ENCODE measurements at regions not wholly inside any gene's neighbourhood (a gene's known extent, or its start where the extent isn't known, plus 50 kb on each side); places are given as distances from the start of the nearest gene placed in this dataset.

DNA sequence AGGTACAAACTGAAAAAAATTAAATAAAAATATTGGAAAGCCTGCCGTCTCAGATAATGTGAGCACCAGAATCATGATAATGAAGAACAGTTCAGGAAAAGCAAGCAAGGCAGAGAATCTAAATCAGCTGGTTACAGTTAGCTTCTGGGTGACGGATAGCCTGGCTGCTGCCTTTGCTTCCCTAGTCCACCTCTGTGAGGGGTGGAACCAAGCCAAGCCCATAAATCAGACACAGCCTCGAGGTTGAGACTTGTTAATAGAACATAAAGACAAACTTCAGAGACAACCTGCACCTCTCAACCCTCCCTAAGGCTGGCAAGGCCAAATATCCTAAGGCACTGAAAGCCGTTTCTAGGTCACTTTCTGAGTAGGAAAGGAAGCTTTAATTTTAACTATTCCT is 334.7 kb upstream of the SLC39A10 start:
- TF ChIP-seq GATA2 (IDR thresholded peaks at IDR 0.05; ENCODE audit: insufficient read depth, insufficient read length, low read depth, low read length), result no peak
- no peak for TF ChIP-seq CTCF (IDR thresholded peaks at IDR 0.05; ENCODE audit: extremely low read depth in 1 of 2, insufficient read depth in 1 of 2, low read depth in 1 of 2, low read length in 2 of 2)
- TF ChIP-seq POLR2AphosphoS5 (IDR thresholded peaks at IDR 0.05; ENCODE audit: insufficient read depth, low read depth, low read length), result no peak
- TF ChIP-seq, protein P1, sequence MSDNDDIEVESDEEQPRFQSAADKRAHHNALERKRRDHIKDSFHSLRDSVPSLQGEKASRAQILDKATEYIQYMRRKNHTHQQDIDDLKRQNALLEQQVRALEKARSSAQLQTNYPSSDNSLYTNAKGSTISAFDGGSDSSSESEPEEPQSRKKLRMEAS (IDR thresholded peaks at IDR 0.05; ENCODE audit: insufficient read depth, insufficient read length), result no peak
- TF ChIP-seq POLR2A (IDR thresholded peaks at IDR 0.05; ENCODE audit: low read depth, low read length), result no peak
- no peak for TF ChIP-seq EZH2 (IDR thresholded peaks at IDR 0.05; ENCODE audit: borderline replicate concordance, low read depth, low read length, severe bottlenecking)
- TF ChIP-seq FOS (IDR thresholded peaks at IDR 0.05; ENCODE audit: borderline replicate concordance, insufficient read depth, low read length), result no peak

Data from endothelial cell of umbilical vein (primary cell).